ENCODE measurements at regions not wholly inside any gene's neighbourhood (a gene's known extent, or its start where the extent isn't known, plus 50 kb on each side); places are given as distances from the start of the nearest gene placed in this dataset.

DNA sequence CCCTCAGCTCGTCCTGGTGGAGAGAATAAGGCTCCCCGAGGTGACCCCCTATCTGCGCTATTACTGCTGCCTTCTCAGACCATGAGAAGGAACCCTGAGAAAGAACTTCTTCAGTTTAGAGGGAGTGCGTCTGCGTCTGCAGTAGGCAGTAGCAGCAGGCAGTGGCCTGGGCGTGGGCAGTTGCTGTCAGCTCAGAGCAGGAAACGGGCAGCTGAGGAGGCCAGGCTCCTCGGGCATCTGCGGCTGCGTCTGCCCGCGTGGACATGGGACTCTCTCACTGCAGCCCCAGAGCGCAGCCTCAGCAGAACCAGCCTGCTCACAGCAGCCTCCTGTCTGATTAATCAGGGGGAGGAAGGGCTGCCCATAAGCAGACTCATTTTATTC lies 49.8 kb upstream of the FCN1 start:
- H3K4me3 ChIP-seq (ENCODE audit: insufficient read depth in 1 of 2, low read depth in 1 of 2, low read length in 2 of 2), result no peak overlapping the region
- H4K8ac ChIP-seq (ENCODE audit: low read length), result no peak overlapping the region
- H3K36me3 ChIP-seq (ENCODE audit: control insufficient read depth in 1 of 2, insufficient read depth in 2 of 2, low read depth in 1 of 2, low read length in 2 of 2), result no peaks in the 10 kb centered on the region
- H3K4ac ChIP-seq (ENCODE audit: low read depth in 1 of 2, low read length in 2 of 2), result no peak overlapping the region
- no peak overlapping the region for H3K27ac ChIP-seq (ENCODE audit: low read length, poor library complexity, severe bottlenecking)
- no peak overlapping the region for H2AK5ac ChIP-seq (ENCODE audit: low read length, severe bottlenecking)
- H4K91ac ChIP-seq (ENCODE audit: low read length), result no peak overlapping the region
- no peak overlapping the region for H3K23ac ChIP-seq (ENCODE audit: low read length in 2 of 2)
- peaks cover 6 to 46% of the 10 kb centered on the region in 2 experiments for H3K27me3 ChIP-seq (ENCODE audit: control insufficient read depth in 1 of 2, insufficient read depth in 1 of 2, low read length in 2 of 2)
- no peak overlapping the region for H3K18ac ChIP-seq (ENCODE audit: low read depth in 1 of 2, low read length in 2 of 2)
- H2BK5ac ChIP-seq (ENCODE audit: low read depth, low read length, poor library complexity, severe bottlenecking), result no peak overlapping the region
- H3K4me1 ChIP-seq (ENCODE audit: control insufficient read depth, insufficient read depth, low read depth, low read length), result peaks cover 2% of the 10 kb centered on the region
- H3K9ac ChIP-seq (ENCODE audit: low read length), result no peak overlapping the region
- H3K14ac ChIP-seq (ENCODE audit: low read length in 2 of 2), result no peak overlapping the region
- H2BK15ac ChIP-seq (ENCODE audit: low read depth, poor library complexity, severe bottlenecking), result no peak overlapping the region
- H2AFZ ChIP-seq (ENCODE audit: low read depth, low read length), result no peak overlapping the region
- H2BK12ac ChIP-seq (ENCODE audit: low read length in 2 of 2), result no peak overlapping the region
- no peaks in the 10 kb centered on the region for H3K79me1 ChIP-seq (replicated peaks; ENCODE audit: low read length, poor library complexity, severe bottlenecking)
- H2BK120ac ChIP-seq (ENCODE audit: low read depth, low read length), result no peak overlapping the region
- H3K9me3 ChIP-seq (ENCODE audit: control insufficient read depth, low read length), result peaks cover 3% of the 10 kb centered on the region
- 71% methylated on average over 13 of the region's 13 CpGs for WGBS
- DNase-seq, result no peak
- H3K4me2 ChIP-seq (ENCODE audit: low read length, poor library complexity, severe bottlenecking), result no peak overlapping the region

DNA sequence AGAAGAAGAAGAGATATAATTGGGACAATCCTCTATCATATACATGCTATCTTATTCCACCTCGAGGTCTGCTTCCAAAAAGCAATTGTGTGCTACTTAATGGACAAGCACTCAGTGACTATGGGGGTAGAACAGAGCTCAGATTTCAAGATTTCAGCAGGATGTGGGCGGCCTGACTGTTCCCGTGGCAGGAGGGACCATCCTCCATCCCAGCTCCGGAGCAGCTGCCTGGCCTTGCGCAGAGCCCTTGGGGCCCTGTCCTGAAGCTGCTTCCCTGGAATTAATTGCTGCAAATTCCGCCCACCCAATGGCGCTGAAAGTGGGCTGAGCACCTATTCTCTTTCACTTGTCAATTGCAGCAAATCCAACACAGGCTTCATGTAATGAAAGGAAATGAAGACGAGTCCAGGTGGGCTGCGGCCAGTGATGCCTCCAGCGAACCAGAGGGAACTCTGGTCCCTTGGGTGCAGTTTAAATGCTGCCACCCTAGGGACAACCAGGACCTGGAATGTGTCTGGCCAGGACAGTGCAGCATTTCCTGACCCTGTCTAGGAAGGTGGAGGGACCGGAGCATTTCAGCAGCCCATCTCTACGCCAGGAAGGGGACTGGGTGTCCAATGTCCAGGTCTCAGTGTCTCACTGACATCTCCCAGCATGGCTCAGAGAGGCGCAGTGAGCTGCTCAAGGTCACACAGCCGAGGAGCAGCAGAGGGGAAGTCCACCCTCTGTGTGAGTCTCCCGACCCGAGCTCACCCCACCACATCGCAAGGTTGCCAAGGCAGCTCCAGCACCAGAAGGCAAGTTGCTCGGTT lies 50.5 kb upstream of the FCN1 start:
- DNase-seq, result no peak
- WGBS, result 63% methylated on average over 18 of the region's 18 CpGs
- H3K4ac ChIP-seq (ENCODE audit: low read depth in 1 of 2, low read length in 2 of 2), result no peak overlapping the region

DNA sequence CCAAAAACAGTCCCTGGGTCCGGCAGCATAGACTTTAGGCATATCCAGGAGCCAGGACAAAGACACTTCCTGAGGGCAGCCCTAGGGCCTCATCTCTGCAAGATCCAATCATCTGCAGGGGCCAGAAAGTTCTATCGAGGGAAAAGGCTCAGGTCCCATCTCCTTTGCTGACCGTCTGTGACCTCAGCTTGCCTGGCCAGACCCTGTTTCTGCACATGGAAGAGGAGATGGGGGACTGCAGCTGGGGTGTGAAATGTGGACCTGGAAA lies 51.0 kb upstream of the FCN1 start:
- no peak overlapping the region for H2AFZ ChIP-seq (ENCODE audit: low read depth, low read length)
- H3K4ac ChIP-seq (ENCODE audit: low read depth in 1 of 2, low read length in 2 of 2), result no peak overlapping the region
- H2BK5ac ChIP-seq (ENCODE audit: low read depth, low read length, poor library complexity, severe bottlenecking), result no peak overlapping the region
- no peak overlapping the region for H3K4me2 ChIP-seq (ENCODE audit: low read length, poor library complexity, severe bottlenecking)
- H3K4me1 ChIP-seq (ENCODE audit: control insufficient read depth, insufficient read depth, low read depth, low read length), result peaks cover 2% of the 10 kb centered on the region
- H3K27me3 ChIP-seq (ENCODE audit: control insufficient read depth in 1 of 2, insufficient read depth in 1 of 2, low read length in 2 of 2), result peaks cover 11 to 58% of the 10 kb centered on the region in 2 experiments
- H3K27ac ChIP-seq (ENCODE audit: low read length, poor library complexity, severe bottlenecking), result no peak overlapping the region
- no peak overlapping the region for H3K18ac ChIP-seq (ENCODE audit: low read depth in 1 of 2, low read length in 2 of 2)
- H3K36me3 ChIP-seq (ENCODE audit: control insufficient read depth in 1 of 2, insufficient read depth in 2 of 2, low read depth in 1 of 2, low read length in 2 of 2), result no peaks in the 10 kb centered on the region
- H3K4me3 ChIP-seq (ENCODE audit: insufficient read depth in 1 of 2, low read depth in 1 of 2, low read length in 2 of 2), result no peak overlapping the region
- no peak overlapping the region for H4K8ac ChIP-seq (ENCODE audit: low read length)
- 91% methylated on average over 3 of the region's 3 CpGs for WGBS
- no peak for DNase-seq
- H2BK15ac ChIP-seq (ENCODE audit: low read depth, poor library complexity, severe bottlenecking), result no peak overlapping the region
- no peak overlapping the region for H2BK120ac ChIP-seq (ENCODE audit: low read depth, low read length)
- H4K91ac ChIP-seq (ENCODE audit: low read length), result no peak overlapping the region
- H3K79me1 ChIP-seq (replicated peaks; ENCODE audit: low read length, poor library complexity, severe bottlenecking), result no peaks in the 10 kb centered on the region
- H3K9me3 ChIP-seq (ENCODE audit: control insufficient read depth, low read length), result peaks cover 3% of the 10 kb centered on the region
- no peak overlapping the region for H3K14ac ChIP-seq (ENCODE audit: low read length in 2 of 2)
- no peak overlapping the region for H2BK12ac ChIP-seq (ENCODE audit: low read length in 2 of 2)
- no peak overlapping the region for H3K23ac ChIP-seq (ENCODE audit: low read length in 2 of 2)
- H2AK5ac ChIP-seq (ENCODE audit: low read length, severe bottlenecking), result no peak overlapping the region
- H3K9ac ChIP-seq (ENCODE audit: low read length), result no peak overlapping the region

More for the DNA sequence above, 50.5 kb upstream of the FCN1 start:
- H4K8ac ChIP-seq (ENCODE audit: low read length), result no peak overlapping the region
- no peaks in the 10 kb centered on the region for H3K36me3 ChIP-seq (ENCODE audit: control insufficient read depth in 1 of 2, insufficient read depth in 2 of 2, low read depth in 1 of 2, low read length in 2 of 2)
- H2AK5ac ChIP-seq (ENCODE audit: low read length, severe bottlenecking), result no peak overlapping the region
- no peaks in the 10 kb centered on the region for H3K79me1 ChIP-seq (replicated peaks; ENCODE audit: low read length, poor library complexity, severe bottlenecking)
- H2BK5ac ChIP-seq (ENCODE audit: low read depth, low read length, poor library complexity, severe bottlenecking), result no peak overlapping the region
- H3K4me3 ChIP-seq (ENCODE audit: insufficient read depth in 1 of 2, low read depth in 1 of 2, low read length in 2 of 2), result no peak overlapping the region
- no peak overlapping the region for H3K14ac ChIP-seq (ENCODE audit: low read length in 2 of 2)
- peaks cover 11 to 53% of the 10 kb centered on the region in 2 experiments for H3K27me3 ChIP-seq (ENCODE audit: control insufficient read depth in 1 of 2, insufficient read depth in 1 of 2, low read length in 2 of 2)
- no peak overlapping the region for H3K18ac ChIP-seq (ENCODE audit: low read depth in 1 of 2, low read length in 2 of 2)
- H2BK120ac ChIP-seq (ENCODE audit: low read depth, low read length), result no peak overlapping the region
- no peak overlapping the region for H3K23ac ChIP-seq (ENCODE audit: low read length in 2 of 2)
- no peak overlapping the region for H2BK12ac ChIP-seq (ENCODE audit: low read length in 2 of 2)
- no peak overlapping the region for H2AFZ ChIP-seq (ENCODE audit: low read depth, low read length)
- peaks cover 3% of the 10 kb centered on the region for H3K9me3 ChIP-seq (ENCODE audit: control insufficient read depth, low read length)
- H3K27ac ChIP-seq (ENCODE audit: low read length, poor library complexity, severe bottlenecking), result no peak overlapping the region
- H3K9ac ChIP-seq (ENCODE audit: low read length), result no peak overlapping the region
- H2BK15ac ChIP-seq (ENCODE audit: low read depth, poor library complexity, severe bottlenecking), result no peak overlapping the region
- no peak overlapping the region for H4K91ac ChIP-seq (ENCODE audit: low read length)
- H3K4me1 ChIP-seq (ENCODE audit: control insufficient read depth, insufficient read depth, low read depth, low read length), result peaks cover 2% of the 10 kb centered on the region
- no peak overlapping the region for H3K4me2 ChIP-seq (ENCODE audit: low read length, poor library complexity, severe bottlenecking)

DNA sequence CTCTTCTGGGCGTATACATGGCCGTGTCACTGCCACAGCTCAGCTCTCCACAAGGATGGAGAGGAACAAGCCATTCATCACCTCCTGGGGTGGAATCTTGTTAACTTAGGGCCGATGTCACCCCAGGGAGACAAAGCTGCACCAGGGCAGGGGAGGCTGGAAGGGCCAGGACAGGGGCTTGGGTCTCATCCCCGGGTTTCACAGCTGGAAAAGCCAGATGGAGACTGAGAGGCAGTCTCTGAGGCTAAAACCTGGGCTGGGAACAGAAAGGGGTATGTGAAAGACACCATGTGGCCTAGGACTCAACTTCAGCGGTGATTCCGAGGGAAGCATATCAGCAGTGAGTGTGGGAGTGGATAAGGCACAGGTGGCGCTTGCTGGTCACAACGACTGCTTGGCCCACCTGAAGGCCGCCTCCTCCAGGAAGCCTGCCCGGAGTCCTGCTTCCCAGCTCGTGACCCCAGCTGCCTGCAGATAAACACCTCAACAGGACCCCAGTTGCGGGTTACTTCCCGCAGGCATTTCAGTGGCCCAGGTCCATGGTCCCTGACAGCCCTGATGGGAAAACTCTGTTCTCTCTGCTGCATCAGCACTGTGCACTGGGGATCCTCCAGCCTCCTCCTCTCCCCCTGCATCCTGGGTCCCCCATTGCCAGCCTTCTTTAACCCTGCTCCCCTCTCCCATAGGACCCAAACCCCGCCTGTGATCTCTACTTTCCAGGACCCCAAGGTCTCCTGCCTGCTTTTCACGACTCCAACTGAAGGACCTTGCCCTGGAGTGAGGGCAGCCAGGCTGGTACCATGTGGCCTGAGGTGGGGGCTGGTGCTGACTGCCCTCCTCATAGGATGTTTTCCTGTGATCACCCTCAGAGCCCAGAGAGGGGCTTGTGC lies 51.7 kb upstream of the FCN1 start:
- H2BK12ac ChIP-seq (ENCODE audit: low read length in 2 of 2), result no peak overlapping the region
- H2BK120ac ChIP-seq (ENCODE audit: low read depth, low read length), result no peak overlapping the region

More for the DNA sequence above, 51.7 kb upstream of the FCN1 start:
- H3K4ac ChIP-seq (ENCODE audit: low read depth in 1 of 2, low read length in 2 of 2), result no peak overlapping the region
- no peak for DNase-seq
- no peak overlapping the region for H2AK5ac ChIP-seq (ENCODE audit: low read length, severe bottlenecking)
- no peak overlapping the region for H2BK15ac ChIP-seq (ENCODE audit: low read depth, poor library complexity, severe bottlenecking)
- no peaks in the 10 kb centered on the region for H3K36me3 ChIP-seq (ENCODE audit: control insufficient read depth in 1 of 2, insufficient read depth in 2 of 2, low read depth in 1 of 2, low read length in 2 of 2)
- 85% methylated on average over 14 of the region's 15 CpGs for WGBS
- no peak overlapping the region for H3K18ac ChIP-seq (ENCODE audit: low read depth in 1 of 2, low read length in 2 of 2)
- H4K8ac ChIP-seq (ENCODE audit: low read length), result no peak overlapping the region
- H4K91ac ChIP-seq (ENCODE audit: low read length), result no peak overlapping the region
- H3K9me3 ChIP-seq (ENCODE audit: control insufficient read depth, low read length), result peaks cover 3% of the 10 kb centered on the region
- no peak overlapping the region for H3K9ac ChIP-seq (ENCODE audit: low read length)
- no peak overlapping the region for H2BK5ac ChIP-seq (ENCODE audit: low read depth, low read length, poor library complexity, severe bottlenecking)
- H3K79me1 ChIP-seq (replicated peaks; ENCODE audit: low read length, poor library complexity, severe bottlenecking), result no peaks in the 10 kb centered on the region
- H3K23ac ChIP-seq (ENCODE audit: low read length in 2 of 2), result no peak overlapping the region
- H3K4me1 ChIP-seq (ENCODE audit: control insufficient read depth, insufficient read depth, low read depth, low read length), result peaks cover 2% of the 10 kb centered on the region
- peaks cover 11 to 59% of the 10 kb centered on the region in 2 experiments for H3K27me3 ChIP-seq (ENCODE audit: control insufficient read depth in 1 of 2, insufficient read depth in 1 of 2, low read length in 2 of 2)
- H3K4me3 ChIP-seq (ENCODE audit: insufficient read depth in 1 of 2, low read depth in 1 of 2, low read length in 2 of 2), result no peak overlapping the region
- no peak overlapping the region for H3K4me2 ChIP-seq (ENCODE audit: low read length, poor library complexity, severe bottlenecking)
- H3K14ac ChIP-seq (ENCODE audit: low read length in 2 of 2), result no peak overlapping the region
- H3K27ac ChIP-seq (ENCODE audit: low read length, poor library complexity, severe bottlenecking), result no peak overlapping the region
- no peak overlapping the region for H2AFZ ChIP-seq (ENCODE audit: low read depth, low read length)

Data from mesenchymal stem cell (in vitro differentiated cells and primary cell).